DOHH2 (cell line): ENCODE measurements at regions not wholly inside any gene's neighbourhood (a gene's known extent, or its start where the extent isn't known, plus 50 kb on each side); places are given as distances from the start of the nearest gene placed in this dataset.

Source experiments
- H3F3A ChIP-seq: fragments of 200-600 bp; sonication (generic), shearing (Covaris generic); 2 replicates; pipeline ENCODE4 v1.6.0; 2016; ENCODE audit warnings: antibody characterized with exemption, mild to moderate bottlenecking; ENCODE audit not compliant: control insufficient read depth, insufficient read depth
- H3K27ac ChIP-seq: fragments of 200-600 bp; sonication (generic); 2 replicates; pipeline ENCODE4 v1.5.1; 2014; ENCODE audit warnings: low read depth, mild to moderate bottlenecking, low read length, moderate library complexity
- H3K27me3 ChIP-seq: fragments of 200-600 bp; sonication (generic); 2 replicates; pipeline ENCODE4 v1.6.1; 2014; ENCODE audit warnings: mild to moderate bottlenecking, low read length, mixed read lengths; ENCODE audit not compliant: control insufficient read depth
- H3K36me3 ChIP-seq: fragments of 200-600 bp; sonication (generic); 2 replicates; pipeline ENCODE4 v1.6.1; 2014; ENCODE audit warnings: mild to moderate bottlenecking, low read length, moderate library complexity, mixed read lengths; ENCODE audit not compliant: control insufficient read depth
- H3K4me1 ChIP-seq: fragments of 200-600 bp; sonication (generic); 2 replicates; pipeline ENCODE4 v1.6.1; 2014; ENCODE audit warnings: mild to moderate bottlenecking, low read length, mixed read lengths; ENCODE audit not compliant: control insufficient read depth
- H3K4me2 ChIP-seq: fragments of 200-600 bp; sonication (generic); 2 replicates; pipeline ENCODE4 v1.6.0; 2014; ENCODE audit warnings: mild to moderate bottlenecking, low read length, moderate library complexity
- H3K4me3 ChIP-seq: fragments of 200-600 bp; sonication (generic); 2 replicates; pipeline ENCODE4 v1.5.1; 2014; ENCODE audit warnings: mild to moderate bottlenecking, low read length, mixed read lengths
- H3K79me2 ChIP-seq: fragments of 200-600 bp; sonication (generic); 2 replicates; pipeline ENCODE4 v1.6.1; 2014; ENCODE audit warnings: mild to moderate bottlenecking, low read length, mixed read lengths; ENCODE audit not compliant: control insufficient read depth
- H3K9me2 ChIP-seq: fragments of 200-600 bp; sonication (generic); replicated peaks from 2 replicates; pipeline ENCODE4 v1.6.1; 2014; ENCODE audit warnings: mild to moderate bottlenecking, low read length, mixed read lengths; ENCODE audit not compliant: control insufficient read depth
- H3K9me3 ChIP-seq: fragments of 200-600 bp; sonication (generic); 2 replicates; pipeline ENCODE4 v1.6.1; 2014; ENCODE audit warnings: antibody characterized with exemption, low read length, mixed read lengths; ENCODE audit not compliant: control insufficient read depth, insufficient read depth
- H4K20me1 ChIP-seq: fragments of 200-600 bp; sonication (generic); 2 replicates; pipeline ENCODE4 v1.6.0; 2014; ENCODE audit warnings: low read depth, mild to moderate bottlenecking, antibody characterized with exemption, low read length, moderate library complexity; ENCODE audit not compliant: control insufficient read depth, insufficient read depth
- CTCF ChIP-seq: fragments of 200-600 bp; sonication (generic); IDR thresholded peaks from one replicate; pipeline ENCODE4 v1.5.1; 2014; ENCODE audit warnings: antibody characterized with exemption, mild to moderate bottlenecking, low read depth, low read length; ENCODE audit not compliant: poor library complexity, severe bottlenecking
- EZH2phosphoT487 ChIP-seq: fragments of 200-600 bp; sonication (generic); IDR thresholded peaks from 2 replicates; pipeline ENCODE4 v1.6.1; 2017; ENCODE audit warnings: borderline replicate concordance, mild to moderate bottlenecking, antibody characterized with exemption, low read length, moderate library complexity, mixed read lengths

DNA sequence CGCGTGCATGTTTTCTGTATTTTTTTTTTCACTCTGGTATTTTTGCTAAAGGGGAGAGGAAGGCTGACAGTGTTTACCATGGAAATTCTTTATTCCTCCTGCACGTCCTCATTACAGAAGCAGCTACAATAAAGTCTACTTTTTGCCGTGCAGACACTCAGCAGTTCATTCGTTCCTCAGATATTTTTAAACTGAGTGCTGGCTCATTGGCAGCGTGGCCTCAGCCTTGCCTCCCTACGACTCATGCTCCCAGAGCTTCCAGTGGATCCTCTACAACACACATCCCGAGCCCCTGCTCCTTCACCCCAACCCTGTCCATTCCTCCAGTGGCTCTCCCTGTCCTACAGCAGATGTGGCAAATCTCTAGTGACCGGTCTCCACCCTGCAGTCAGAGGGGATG lies 239.2 kb upstream of the ZMIZ1 start:
- no peaks in the 10 kb centered on the region for H3K9me2 ChIP-seq
- no peak overlapping the region for H3K4me2 ChIP-seq
- H3K27me3 ChIP-seq = no peaks in the 10 kb centered on the region
- no peaks in the 10 kb centered on the region for H4K20me1 ChIP-seq
- TF ChIP-seq EZH2phosphoT487 = no peak
- no peak for TF ChIP-seq CTCF
- H3K79me2 ChIP-seq = no peaks in the 10 kb centered on the region
- H3K9me3 ChIP-seq = no peaks in the 10 kb centered on the region
- H3K4me1 ChIP-seq = no peaks in the 10 kb centered on the region
- H3K27ac ChIP-seq = no peak overlapping the region
- H3F3A ChIP-seq = no peaks in the 10 kb centered on the region
- no peaks in the 10 kb centered on the region for H3K36me3 ChIP-seq
- no peak overlapping the region for H3K4me3 ChIP-seq

DNA sequence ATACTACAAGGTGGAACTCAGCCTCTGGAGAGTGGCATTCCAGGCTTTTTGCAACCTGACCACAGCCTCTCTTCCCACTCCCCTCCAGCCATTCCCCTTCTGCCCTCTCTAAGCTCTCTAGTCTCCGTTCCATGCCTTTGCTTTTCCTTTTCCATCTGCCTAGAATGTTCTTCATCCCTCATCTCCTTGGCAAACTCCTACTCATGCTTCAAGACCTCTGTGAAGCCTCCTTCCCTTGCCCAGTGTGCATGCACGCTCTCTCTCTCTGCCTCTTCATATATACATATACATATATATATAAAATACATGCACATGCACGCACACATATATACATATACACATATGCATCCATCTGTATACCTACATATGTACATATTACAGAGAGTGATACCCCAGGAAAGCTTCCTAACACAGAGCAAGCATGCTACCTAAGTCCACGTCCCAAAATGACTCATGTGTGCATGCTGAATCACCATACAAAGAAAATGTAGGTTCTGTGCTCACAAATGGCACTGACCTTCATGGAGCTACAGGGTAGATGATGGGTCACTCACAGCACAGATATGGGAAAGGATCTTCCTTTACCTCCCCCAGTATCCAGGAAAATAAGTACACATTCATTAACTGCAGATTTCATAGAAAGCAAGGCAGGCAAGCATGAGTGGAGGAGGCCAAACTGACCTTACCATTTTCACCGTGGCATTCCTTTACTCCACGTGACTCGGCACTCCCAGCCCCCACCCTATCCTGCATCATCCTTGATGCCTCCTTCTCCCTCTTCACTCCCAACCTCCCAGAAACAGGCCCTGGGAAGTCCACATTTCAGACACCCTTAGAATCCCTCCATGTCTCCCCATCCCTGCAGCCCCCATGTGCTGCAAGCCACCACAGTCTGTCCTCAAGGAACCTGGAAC lies 238.4 kb upstream of the ZMIZ1 start:
- TF ChIP-seq EZH2phosphoT487 = no peak
- no peak for TF ChIP-seq CTCF
- no peak overlapping the region for H3K4me2 ChIP-seq
- no peaks in the 10 kb centered on the region for H3K9me3 ChIP-seq
- H3K4me3 ChIP-seq = no peak overlapping the region
- H3K4me1 ChIP-seq = no peaks in the 10 kb centered on the region
- no peaks in the 10 kb centered on the region for H3F3A ChIP-seq
- no peak overlapping the region for H3K27ac ChIP-seq
- H3K36me3 ChIP-seq = no peaks in the 10 kb centered on the region
- H4K20me1 ChIP-seq = no peaks in the 10 kb centered on the region
- no peaks in the 10 kb centered on the region for H3K9me2 ChIP-seq
- H3K27me3 ChIP-seq = no peaks in the 10 kb centered on the region; the same call in 1 of the 2 replicates
- no peaks in the 10 kb centered on the region for H3K79me2 ChIP-seq

- Histone ChIP-seq H3K36me3 (no peaks in the 10 kb centered on the region), H3K4me2 (no peak overlapping the region), H3K79me2 (no peaks in the 10 kb centered on the region), H3K4me3 (no peak overlapping the region), H3K4me1 (no peaks in the 10 kb centered on the region), H3F3A (no peaks in the 10 kb centered on the region), H3K9me2 (no peaks in the 10 kb centered on the region), H3K27ac (no peak overlapping the region), H3K27me3 (peaks cover 6% of the 10 kb centered on the region), H3K9me3 (no peaks in the 10 kb centered on the region), H4K20me1 (no peaks in the 10 kb centered on the region)
- no peak for TF ChIP-seq CTCF
- no peak for TF ChIP-seq EZH2phosphoT487
Measured at GRCh38 chr10:78830976-78831375, 237.8 kb upstream of the ZMIZ1 start.
